K562 (cell line): ENCODE measurements at regions not wholly inside any gene's neighbourhood (a gene's known extent, or its start where the extent isn't known, plus 50 kb on each side); places are given as distances from the start of the nearest gene placed in this dataset.

ENCODE experiments used
- ATAC-seq: fragments of 200-7000 bp; cut with Tn5 transposase; 3 replicates; pipeline ENCODE4 v1.9.1; 2020; ENCODE audit warnings: moderate library complexity
- BruUV-seq: library from RNA; stranded (reverse); fragments of 400-500 nt; replicated peaks from 2 replicates; lab custom pipeline; 2021; lab: Mats Ljungman, UMichigan
- CTCF ChIA-PET: fragments of 300-600 bp; formaldehyde crosslinking; extraction: SDS; loops from one replicate; lab custom pipeline; 2021; ENCODE audit warnings: low intra/inter-chr PET ratio; lab: Yijun Ruan, JAX
- POLR2A ChIA-PET: fragments of 300-600, 350-650 bp; sonication (Branson Sonifier 250); formaldehyde crosslinking; extraction: SDS; loops from one replicate; lab custom pipeline; 2021; ENCODE audit warnings: antibody characterized with exemption, inconsistent platforms; lab: Yijun Ruan, JAX
- DNase-seq, 4 experiments: peaks; one replicate each; pipeline versions ENCODE4 v3.0.0 to v3.0.0-alpha.2; 2011 to 2018; ENCODE audit warnings: low spot score in 3 of 4, mixed read lengths in 3 of 4; ENCODE audit errors: extremely low read depth in 1 of 4
- FAIRE-seq: peaks from 2 replicates; lab custom pipeline; 2011; peaks lifted over from hg19 to GRCh38; lab: Jason Lieb, UNC
- H2AFZ ChIP-seq: 2 replicates; pipeline ENCODE4 v1.6.0; 2011; ENCODE audit warnings: low read depth, low read length, control low read depth, inconsistent platforms
- H3K27ac ChIP-seq: fragments of 200-600 bp; 3 replicates; pipeline ENCODE4 v1.8.0; 2011; ENCODE audit warnings: low read depth, mild to moderate bottlenecking, control low read depth, inconsistent platforms, low read length, moderate library complexity, mixed read lengths; ENCODE audit errors: extremely low read depth
- H3K27me3 ChIP-seq, 2 experiments: fragments of 300-600 bp in 1 of 2; 2 replicates in 1 of 2; 3 replicates in 1 of 2; pipeline versions ENCODE4 v1.6.0 to v1.8.0; 2011; ENCODE audit warnings: inconsistent platforms in 2 of 2, low read length in 2 of 2, mild to moderate bottlenecking in 1 of 2, mixed read lengths in 1 of 2, moderate library complexity in 1 of 2; ENCODE audit not compliant: control insufficient read depth in 2 of 2, insufficient read depth in 2 of 2
- H3K36me3 ChIP-seq: fragments of 300-600 bp; 3 replicates; pipeline ENCODE4 v1.8.0; 2011; ENCODE audit warnings: mild to moderate bottlenecking, low read length, inconsistent platforms; ENCODE audit not compliant: control insufficient read depth, insufficient read depth
- H3K4me1 ChIP-seq, 2 experiments: fragments of 200-600 bp in 1 of 2; replicated peaks in 1 of 2; 2 replicates in 1 of 2; 3 replicates in 1 of 2; pipeline versions ENCODE4 v1.5.1 to v1.8.0; 2011; ENCODE audit warnings: inconsistent platforms in 2 of 2, low read length in 2 of 2, mild to moderate bottlenecking in 1 of 2, mixed read lengths in 1 of 2, moderate library complexity in 1 of 2; ENCODE audit not compliant: control insufficient read depth in 2 of 2, insufficient read depth in 2 of 2
- H3K4me2 ChIP-seq: 2 replicates; pipeline ENCODE4 v1.6.1; 2011; ENCODE audit warnings: low read length, control low read depth, inconsistent platforms, mixed read lengths; ENCODE audit not compliant: insufficient read depth
- H3K4me3 ChIP-seq: fragments of 200-600 bp; sonication (generic), shearing (Covaris generic); 2 replicates; pipeline ENCODE4 v1.5.1; 2016; ENCODE audit warnings: control low read depth, inconsistent platforms
- H3K79me2 ChIP-seq: fragments of 200-600 bp; 3 replicates; pipeline ENCODE4 v1.8.0; 2011; ENCODE audit warnings: low read length, inconsistent platforms; ENCODE audit not compliant: control insufficient read depth, insufficient read depth
- H3K9ac ChIP-seq, 2 experiments: 2 replicates each; pipeline versions ENCODE4 v1.6.0 to v1.6.1; 2011; ENCODE audit warnings: low read depth in 2 of 2, low read length in 2 of 2, control low read depth in 1 of 2, inconsistent platforms in 1 of 2, mild to moderate bottlenecking in 1 of 2, mixed read lengths in 1 of 2; ENCODE audit not compliant: insufficient read depth in 1 of 2
- H3K9me1 ChIP-seq: one replicate; pipeline ENCODE4 v1.6.0; 2011; ENCODE audit warnings: inconsistent platforms, mild to moderate bottlenecking, low read length, moderate library complexity; ENCODE audit not compliant: control insufficient read depth, insufficient read depth
- H3K9me3 ChIP-seq: replicated peaks from 2 replicates; pipeline ENCODE4 v1.5.1; 2011; ENCODE audit warnings: low read depth, low read length, inconsistent platforms; ENCODE audit not compliant: control insufficient read depth, insufficient read depth
- H4K20me1 ChIP-seq: replicated peaks from 2 replicates; pipeline ENCODE4 v1.6.1; 2011; ENCODE audit warnings: low read length, inconsistent platforms, mixed read lengths; ENCODE audit not compliant: control insufficient read depth, insufficient read depth
- CC2D1A ChIP-seq: fragments of 450-650 bp; IDR thresholded peaks from 2 replicates; pipeline ENCODE4 v1.6.1; 2017; ENCODE audit warnings: mild to moderate bottlenecking
- ESRRB ChIP-seq: fragments of 250-450 bp; sonication (Bioruptor Pico); IDR thresholded peaks from 2 replicates; pipeline ENCODE4 v1.5.0; 2020; ENCODE audit warnings: mild to moderate bottlenecking, moderate library complexity, borderline replicate concordance
- ETS2 ChIP-seq: IDR thresholded peaks from 2 replicates; pipeline ENCODE4 v1.6.1; 2016; ENCODE audit warnings: borderline replicate concordance, missing genetic modification characterization, mild to moderate bottlenecking, moderate library complexity, missing compliant biosample characterization; ENCODE audit not compliant: poor library complexity, severe bottlenecking
- FUS ChIP-seq: fragments of 200-400 bp; formaldehyde crosslinking; optimal IDR thresholded peaks from 2 replicates; pipeline ENCODE3; 2017; ENCODE audit warnings: low read depth, low read length
- HIVEP1 ChIP-seq: fragments of 250-450 bp; sonication (Bioruptor Pico); IDR thresholded peaks from 2 replicates; pipeline ENCODE4 v1.4.0; 2020; ENCODE audit warnings: mild to moderate bottlenecking
- NFRKB ChIP-seq: fragments of 450-650 bp; IDR thresholded peaks from 2 replicates; pipeline ENCODE4 v1.6.1; 2016; ENCODE audit warnings: low read depth
- POLR3A ChIP-seq: IDR thresholded peaks from 2 replicates; pipeline ENCODE4 v1.6.1; 2011; ENCODE audit warnings: borderline replicate concordance, mild to moderate bottlenecking, moderate library complexity; ENCODE audit not compliant: insufficient read length, insufficient read depth; ENCODE audit errors: extremely low read depth
- PTRF ChIP-seq: fragments of 450-650 bp; IDR thresholded peaks from 2 replicates; pipeline ENCODE4 v1.6.1; 2016; ENCODE audit warnings: mild to moderate bottlenecking, missing genetic modification characterization, missing compliant biosample characterization
- SREBF1 ChIP-seq: fragments of 150-350 bp; IDR thresholded peaks from 2 replicates; pipeline ENCODE4 v1.6.1; 2014; ENCODE audit warnings: antibody characterized with exemption, low read depth, low read length, borderline replicate concordance
- TAF15 ChIP-seq: fragments of 200-400 bp; formaldehyde crosslinking; IDR thresholded peaks from 2 replicates; pipeline ENCODE4 v1.6.1; 2017; ENCODE audit warnings: mild to moderate bottlenecking, low read depth, low read length, moderate library complexity
- ZBTB2 ChIP-seq: fragments of 450-650 bp; IDR thresholded peaks from 2 replicates; pipeline ENCODE4 v1.6.1; 2016; ENCODE audit warnings: antibody characterized with exemption
- ZNF146 ChIP-seq: IDR thresholded peaks from one replicate; pipeline ENCODE4 v1.6.1; 2018; ENCODE audit warnings: missing compliant biosample characterization; ENCODE audit not compliant: unreplicated experiment
- ZNF436 ChIP-seq: fragments of 250-450, 450-650 bp; sonication (Bioruptor Pico); formaldehyde crosslinking; IDR thresholded peaks from 2 replicates; pipeline ENCODE4 v1.7.0; 2020; ENCODE audit warnings: mild to moderate bottlenecking
- WGBS: fragments of 100-300 bp; shearing (Covaris generic); methylation state at CpG from one replicate; pipeline ENCODE4 v1.1.6; 2016; ENCODE audit warnings: low coverage, mixed read lengths; ENCODE audit not compliant: insufficient coverage; ENCODE audit errors: missing lambda C conversion rate; 5-methylcytosine and 5-hydroxymethylcytosine counted together
- in situ Hi-C: fragments of 300-500 bp; cut with MboI; formaldehyde crosslinking; loops from 4 replicates; pipeline ENCODE4 v1.15.0; 2018; ENCODE audit warnings: inconsistent platforms, mixed read lengths
- intact Hi-C: fragments of 100-400 bp; cut with micrococcal nuclease; formaldehyde crosslinking; loops from 2 replicates; pipeline ENCODE4 v1.14.2; 2022
- TF ChIP-seq, protein P1 (sequence below): fragments of 450-650 bp; formaldehyde crosslinking; IDR thresholded peaks from 2 replicates; pipeline ENCODE4 v1.4.0; 2020; ENCODE audit warnings: mild to moderate bottlenecking, moderate library complexity
- TF ChIP-seq, protein P2 (sequence below): fragments of 450-650 bp; formaldehyde crosslinking; conservative IDR thresholded peaks from 2 replicates; pipeline ENCODE4 v1.4.0; 2022; ENCODE audit warnings: mild to moderate bottlenecking, missing genetic modification characterization
- TF ChIP-seq, protein P3 (sequence below): sonication (generic); formaldehyde crosslinking; IDR thresholded peaks from 2 replicates; pipeline ENCODE4 v1.8.0; 2023; ENCODE audit warnings: mild to moderate bottlenecking, missing genetic modification reagents

GRCh38 chr6:90716376-90716775 is 129.5 kb upstream of the MAP3K7 start:
- Histone ChIP-seq H3K27me3 (no peaks in the 10 kb centered on the region; a peak in 1 of 5 replicates), H3K79me2 (no peaks in the 10 kb centered on the region), H3K4me2 (no peak overlapping the region), H3K9me1 (no peaks in the 10 kb centered on the region), H2AFZ (no peak overlapping the region), H3K9ac (no peak overlapping the region), H3K9me3 (no peaks in the 10 kb centered on the region), H3K4me3 (no peak overlapping the region), H3K4me1 (no peaks in the 10 kb centered on the region), H3K27ac (no peak overlapping the region), H3K36me3 (no peaks in the 10 kb centered on the region), H4K20me1 (no peaks in the 10 kb centered on the region)
- BruUV-seq, result no TSS peak
- ATAC-seq (no peak), DNase-seq (no peak), FAIRE-seq (no peak)
- intact Hi-C loops, result no loop called here
- in situ Hi-C loops, result no loop called here
- CTCF ChIA-PET, result no interaction called here
- WGBS, result 0% methylated on average over 1 of the region's 1 CpG
- POLR2A ChIA-PET, result no interaction called here
- TF ChIP-seq FUS (no peak), SREBF1 (no peak), HIVEP1 (CRISPR knock-in tag) (no peak), ZNF436 (CRISPR knock-in tag) (no peak), TAF15 (no peak), NFRKB (no peak), ETS2 (tag) (no peak), POLR3A (no peak), CC2D1A (no peak), ZBTB2 (no peak), ZNF146 (CRISPR knock-in tag) (no peak), PTRF (tag) (no peak), ESRRB (CRISPR knock-in tag) (no peak)
- TF ChIP-seq, protein P1, sequence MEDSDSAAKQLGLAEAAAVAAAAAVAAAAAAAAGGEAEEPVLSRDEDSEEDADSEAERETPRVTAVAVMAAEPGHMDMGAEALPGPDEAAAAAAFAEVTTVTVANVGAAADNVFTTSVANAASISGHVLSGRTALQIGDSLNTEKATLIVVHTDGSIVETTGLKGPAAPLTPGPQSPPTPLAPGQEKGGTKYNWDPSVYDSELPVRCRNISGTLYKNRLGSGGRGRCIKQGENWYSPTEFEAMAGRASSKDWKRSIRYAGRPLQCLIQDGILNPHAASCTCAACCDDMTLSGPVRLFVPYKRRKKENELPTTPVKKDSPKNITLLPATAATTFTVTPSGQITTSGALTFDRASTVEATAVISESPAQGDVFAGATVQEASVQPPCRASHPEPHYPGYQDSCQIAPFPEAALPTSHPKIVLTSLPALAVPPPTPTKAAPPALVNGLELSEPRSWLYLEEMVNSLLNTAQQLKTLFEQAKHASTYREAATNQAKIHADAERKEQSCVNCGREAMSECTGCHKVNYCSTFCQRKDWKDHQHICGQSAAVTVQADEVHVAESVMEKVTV (CRISPR knock-in tag), result no peak
- TF ChIP-seq, protein P2, sequence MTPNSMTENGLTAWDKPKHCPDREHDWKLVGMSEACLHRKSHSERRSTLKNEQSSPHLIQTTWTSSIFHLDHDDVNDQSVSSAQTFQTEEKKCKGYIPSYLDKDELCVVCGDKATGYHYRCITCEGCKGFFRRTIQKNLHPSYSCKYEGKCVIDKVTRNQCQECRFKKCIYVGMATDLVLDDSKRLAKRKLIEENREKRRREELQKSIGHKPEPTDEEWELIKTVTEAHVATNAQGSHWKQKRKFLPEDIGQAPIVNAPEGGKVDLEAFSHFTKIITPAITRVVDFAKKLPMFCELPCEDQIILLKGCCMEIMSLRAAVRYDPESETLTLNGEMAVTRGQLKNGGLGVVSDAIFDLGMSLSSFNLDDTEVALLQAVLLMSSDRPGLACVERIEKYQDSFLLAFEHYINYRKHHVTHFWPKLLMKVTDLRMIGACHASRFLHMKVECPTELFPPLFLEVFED (CRISPR knock-in tag), result no peak
- TF ChIP-seq, protein P3, sequence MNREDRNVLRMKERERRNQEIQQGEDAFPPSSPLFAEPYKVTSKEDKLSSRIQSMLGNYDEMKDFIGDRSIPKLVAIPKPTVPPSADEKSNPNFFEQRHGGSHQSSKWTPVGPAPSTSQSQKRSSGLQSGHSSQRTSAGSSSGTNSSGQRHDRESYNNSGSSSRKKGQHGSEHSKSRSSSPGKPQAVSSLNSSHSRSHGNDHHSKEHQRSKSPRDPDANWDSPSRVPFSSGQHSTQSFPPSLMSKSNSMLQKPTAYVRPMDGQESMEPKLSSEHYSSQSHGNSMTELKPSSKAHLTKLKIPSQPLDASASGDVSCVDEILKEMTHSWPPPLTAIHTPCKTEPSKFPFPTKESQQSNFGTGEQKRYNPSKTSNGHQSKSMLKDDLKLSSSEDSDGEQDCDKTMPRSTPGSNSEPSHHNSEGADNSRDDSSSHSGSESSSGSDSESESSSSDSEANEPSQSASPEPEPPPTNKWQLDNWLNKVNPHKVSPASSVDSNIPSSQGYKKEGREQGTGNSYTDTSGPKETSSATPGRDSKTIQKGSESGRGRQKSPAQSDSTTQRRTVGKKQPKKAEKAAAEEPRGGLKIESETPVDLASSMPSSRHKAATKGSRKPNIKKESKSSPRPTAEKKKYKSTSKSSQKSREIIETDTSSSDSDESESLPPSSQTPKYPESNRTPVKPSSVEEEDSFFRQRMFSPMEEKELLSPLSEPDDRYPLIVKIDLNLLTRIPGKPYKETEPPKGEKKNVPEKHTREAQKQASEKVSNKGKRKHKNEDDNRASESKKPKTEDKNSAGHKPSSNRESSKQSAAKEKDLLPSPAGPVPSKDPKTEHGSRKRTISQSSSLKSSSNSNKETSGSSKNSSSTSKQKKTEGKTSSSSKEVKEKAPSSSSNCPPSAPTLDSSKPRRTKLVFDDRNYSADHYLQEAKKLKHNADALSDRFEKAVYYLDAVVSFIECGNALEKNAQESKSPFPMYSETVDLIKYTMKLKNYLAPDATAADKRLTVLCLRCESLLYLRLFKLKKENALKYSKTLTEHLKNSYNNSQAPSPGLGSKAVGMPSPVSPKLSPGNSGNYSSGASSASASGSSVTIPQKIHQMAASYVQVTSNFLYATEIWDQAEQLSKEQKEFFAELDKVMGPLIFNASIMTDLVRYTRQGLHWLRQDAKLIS (CRISPR knock-in tag), result no peak
